ENCODE measurements at regions not wholly inside any gene's neighbourhood (a gene's known extent, or its start where the extent isn't known, plus 50 kb on each side); places are given as distances from the start of the nearest gene placed in this dataset.
"Not testable (repeated sequence)": the region's sequence is repeated elsewhere in the genome, so short reads cannot be mapped to it uniquely, and the experiment has no call there.

DNA sequence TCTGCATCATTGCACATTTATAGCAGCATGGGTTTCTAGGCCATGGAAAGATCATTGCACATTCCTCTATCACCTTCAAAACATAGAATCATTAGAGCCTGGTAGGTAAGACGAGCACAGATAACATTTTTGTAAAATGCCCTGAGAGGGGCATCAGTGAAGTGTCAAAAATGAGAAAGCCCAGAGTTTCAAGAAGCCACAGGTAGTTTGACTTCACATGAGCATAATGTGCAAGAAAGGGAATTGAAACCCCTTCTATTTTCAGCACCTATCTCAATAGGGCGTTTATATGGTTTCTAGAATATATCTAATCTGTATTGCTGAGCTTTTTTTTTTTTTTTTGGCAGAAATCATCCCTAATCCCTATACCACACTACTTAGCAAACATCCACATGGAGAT, 2441.7 kb downstream of the ARAP2 start:
- no peaks in the 10 kb centered on the region for H3K36me3 ChIP-seq (replicated peaks; ENCODE audit: insufficient read depth, low read depth)
- 73% methylated on average over 2 of the region's 2 CpGs for WGBS (ENCODE audit: low lambda C conversion rate, missing lambda C conversion rate)

GRCh38 chr4:33825685-33826084, 2418.6 kb downstream of the ARAP2 start:
- Histone ChIP-seq H3K36me3 (replicated peaks; ENCODE audit: insufficient read depth, low read depth) (no peaks in the 10 kb centered on the region), H3K4me3 (no peak overlapping the region), H3K9me2 (replicated peaks; ENCODE audit: insufficient read depth) (no peaks in the 10 kb centered on the region), H3K27ac (no peak overlapping the region), H3K79me2 (no peaks in the 10 kb centered on the region), H3K27me3 (no peaks in the 10 kb centered on the region), H3K4me1 (ENCODE audit: insufficient read depth) (no peaks in the 10 kb centered on the region), H4K20me1 (ENCODE audit: insufficient read depth, poor library complexity, severe bottlenecking) (no peaks in the 10 kb centered on the region), H3K9me3 (ENCODE audit: low read depth) (no peaks in the 10 kb centered on the region), H2AFZ (no peak overlapping the region), H3K4me2 (no peak overlapping the region)
- TF ChIP-seq EZH2phosphoT487 (IDR thresholded peaks at IDR 0.05; ENCODE audit: low read depth, severe bottlenecking, unreplicated experiment) (no peak), EZH2 (IDR thresholded peaks at IDR 0.05; ENCODE audit: borderline replicate concordance) (no peak)
- TF ChIP-seq, protein P1, sequence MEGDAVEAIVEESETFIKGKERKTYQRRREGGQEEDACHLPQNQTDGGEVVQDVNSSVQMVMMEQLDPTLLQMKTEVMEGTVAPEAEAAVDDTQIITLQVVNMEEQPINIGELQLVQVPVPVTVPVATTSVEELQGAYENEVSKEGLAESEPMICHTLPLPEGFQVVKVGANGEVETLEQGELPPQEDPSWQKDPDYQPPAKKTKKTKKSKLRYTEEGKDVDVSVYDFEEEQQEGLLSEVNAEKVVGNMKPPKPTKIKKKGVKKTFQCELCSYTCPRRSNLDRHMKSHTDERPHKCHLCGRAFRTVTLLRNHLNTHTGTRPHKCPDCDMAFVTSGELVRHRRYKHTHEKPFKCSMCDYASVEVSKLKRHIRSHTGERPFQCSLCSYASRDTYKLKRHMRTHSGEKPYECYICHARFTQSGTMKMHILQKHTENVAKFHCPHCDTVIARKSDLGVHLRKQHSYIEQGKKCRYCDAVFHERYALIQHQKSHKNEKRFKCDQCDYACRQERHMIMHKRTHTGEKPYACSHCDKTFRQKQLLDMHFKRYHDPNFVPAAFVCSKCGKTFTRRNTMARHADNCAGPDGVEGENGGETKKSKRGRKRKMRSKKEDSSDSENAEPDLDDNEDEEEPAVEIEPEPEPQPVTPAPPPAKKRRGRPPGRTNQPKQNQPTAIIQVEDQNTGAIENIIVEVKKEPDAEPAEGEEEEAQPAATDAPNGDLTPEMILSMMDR (IDR thresholded peaks at IDR 0.05; ENCODE audit: poor library complexity), result no peak
- DNase-seq (ENCODE audit: low spot score), result no peak

More for the DNA sequence above, 2441.7 kb downstream of the ARAP2 start:
- Histone ChIP-seq H3K4me2 (no peak overlapping the region), H3K27me3 (no peaks in the 10 kb centered on the region), H3K4me1 (ENCODE audit: insufficient read depth) (no peaks in the 10 kb centered on the region), H4K20me1 (ENCODE audit: insufficient read depth, poor library complexity, severe bottlenecking) (no peaks in the 10 kb centered on the region), H3K9me3 (ENCODE audit: low read depth) (no peaks in the 10 kb centered on the region), H2AFZ (no peak overlapping the region), H3K79me2 (no peaks in the 10 kb centered on the region), H3K9me2 (replicated peaks; ENCODE audit: insufficient read depth) (no peaks in the 10 kb centered on the region), H3K4me3 (no peak overlapping the region), H3K27ac (no peak overlapping the region)
- no peak for DNase-seq (ENCODE audit: low spot score)
- TF ChIP-seq EZH2 (IDR thresholded peaks at IDR 0.05; ENCODE audit: borderline replicate concordance), result no peak
- TF ChIP-seq EZH2phosphoT487 (IDR thresholded peaks at IDR 0.05; ENCODE audit: low read depth, severe bottlenecking, unreplicated experiment), result no peak

GRCh38 chr4:33829356-33829755, 2415.0 kb downstream of the ARAP2 start:
- H4K20me1 ChIP-seq (ENCODE audit: insufficient read depth, poor library complexity, severe bottlenecking); H3K4me1 ChIP-seq (ENCODE audit: insufficient read depth); H3K36me3 ChIP-seq (replicated peaks; ENCODE audit: insufficient read depth, low read depth); H3K27ac ChIP-seq; H3K79me2 ChIP-seq; DNase-seq (ENCODE audit: low spot score); H3K9me2 ChIP-seq (replicated peaks; ENCODE audit: insufficient read depth); H2AFZ ChIP-seq; H3K4me3 ChIP-seq; H3K27me3 ChIP-seq; H3K9me3 ChIP-seq (ENCODE audit: low read depth); H3K4me2 ChIP-seq: not testable (repeated sequence)
- 100% methylated on average over 1 of the region's 1 CpG for WGBS (ENCODE audit: low lambda C conversion rate, missing lambda C conversion rate)

GRCh38 chr4:33831442-33832066, 2412.8 kb downstream of the ARAP2 start:
- Histone ChIP-seq H3K79me2 (no peaks in the 10 kb centered on the region), H4K20me1 (ENCODE audit: insufficient read depth, poor library complexity, severe bottlenecking) (no peaks in the 10 kb centered on the region), H3K27ac (no peak overlapping the region), H3K9me2 (replicated peaks; ENCODE audit: insufficient read depth) (no peaks in the 10 kb centered on the region), H2AFZ (no peak overlapping the region), H3K4me1 (ENCODE audit: insufficient read depth) (no peaks in the 10 kb centered on the region), H3K4me3 (no peak overlapping the region), H3K9me3 (ENCODE audit: low read depth) (no peaks in the 10 kb centered on the region), H3K27me3 (no peaks in the 10 kb centered on the region), H3K4me2 (no peak overlapping the region), H3K36me3 (replicated peaks; ENCODE audit: insufficient read depth, low read depth) (no peaks in the 10 kb centered on the region)
- no peak for DNase-seq (ENCODE audit: low spot score)
- no peak for TF ChIP-seq EZH2phosphoT487 (IDR thresholded peaks at IDR 0.05; ENCODE audit: low read depth, severe bottlenecking, unreplicated experiment)
- TF ChIP-seq EZH2 (IDR thresholded peaks at IDR 0.05; ENCODE audit: borderline replicate concordance), result no peak
- TF ChIP-seq, protein P1 (IDR thresholded peaks at IDR 0.05; ENCODE audit: poor library complexity), result no peak
- 79% methylated on average over 3 of the region's 3 CpGs for WGBS (ENCODE audit: low lambda C conversion rate, missing lambda C conversion rate)

GRCh38 chr4:33835764-33836163, 2408.6 kb downstream of the ARAP2 start:
- not testable (repeated sequence) for H3K9me3 ChIP-seq (ENCODE audit: low read depth); H3K36me3 ChIP-seq (replicated peaks; ENCODE audit: insufficient read depth, low read depth); H3K9me2 ChIP-seq (replicated peaks; ENCODE audit: insufficient read depth); H3K79me2 ChIP-seq; H3K27me3 ChIP-seq; H4K20me1 ChIP-seq (ENCODE audit: insufficient read depth, poor library complexity, severe bottlenecking); H3K4me3 ChIP-seq; H3K4me2 ChIP-seq; DNase-seq (ENCODE audit: low spot score); H3K27ac ChIP-seq; H3K4me1 ChIP-seq (ENCODE audit: insufficient read depth); H2AFZ ChIP-seq
- 92% methylated on average over 3 of the region's 3 CpGs for WGBS (ENCODE audit: low lambda C conversion rate, missing lambda C conversion rate)
